ENCODE measurements at regions not wholly inside any gene's neighbourhood (a gene's known extent, or its start where the extent isn't known, plus 50 kb on each side); places are given as distances from the start of the nearest gene placed in this dataset.
"Not testable (repeated sequence)": the region's sequence is repeated elsewhere in the genome, so short reads cannot be mapped to it uniquely, and the experiment has no call there.

DNA sequence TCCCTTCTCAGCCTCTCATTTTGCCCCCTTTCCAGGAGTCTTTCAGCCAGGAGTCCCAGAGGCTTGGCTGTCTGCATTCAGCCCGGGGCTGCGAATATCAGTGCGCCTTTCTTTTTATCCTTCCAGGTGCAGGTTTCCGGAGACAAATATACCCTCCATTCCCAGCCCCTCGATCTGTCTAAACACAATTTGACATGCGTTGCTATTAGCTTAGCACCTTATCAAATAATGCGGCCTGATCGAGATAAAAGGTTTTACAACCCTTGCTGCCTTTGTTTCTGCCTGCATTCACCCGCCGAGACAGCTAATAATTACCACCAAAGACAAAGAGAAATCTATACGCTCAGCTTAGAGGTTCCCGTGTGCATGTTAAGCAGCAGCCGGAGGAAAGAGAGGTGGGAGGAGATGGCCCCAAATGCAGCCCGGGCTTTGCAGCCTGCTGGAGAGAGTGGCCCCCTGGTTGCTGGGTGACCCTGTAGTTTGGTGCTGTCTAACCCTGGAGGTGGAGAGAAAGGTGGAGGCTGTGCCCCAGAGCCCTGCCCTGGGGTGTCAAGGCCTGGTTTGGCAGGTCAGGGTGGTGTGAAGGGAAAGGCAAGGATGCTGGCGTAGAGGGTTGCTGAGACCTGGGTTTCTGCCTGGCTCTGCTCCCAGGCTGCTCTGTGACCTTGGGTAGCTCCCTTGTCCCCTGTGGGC lies 185.3 kb downstream of the RPS24 start:
- H3K4me3 ChIP-seq (ENCODE audit: low read length), result no peak overlapping the region
- TF ChIP-seq ZNF274 (IDR thresholded peaks at IDR 0.05; ENCODE audit: low read depth, low read length), result no peak

DNA sequence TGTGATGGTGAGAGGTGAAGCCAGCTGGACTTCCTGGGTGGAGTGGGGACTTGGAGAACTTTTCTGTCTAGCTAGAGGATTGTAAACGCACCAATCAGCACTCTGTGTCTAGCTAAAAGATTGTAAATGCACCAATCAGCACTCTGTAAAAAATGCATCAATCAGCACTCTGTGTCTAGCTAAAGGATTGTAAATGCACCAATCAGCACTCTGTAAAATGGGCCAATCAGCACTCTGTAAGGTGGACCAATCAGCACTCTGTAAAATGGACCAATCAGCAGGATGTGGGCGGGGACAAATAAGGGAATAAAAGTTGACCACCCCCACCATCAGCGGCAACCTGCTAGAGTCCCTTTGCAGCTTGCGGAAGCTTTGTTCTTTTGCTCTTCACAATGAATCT lies 185.9 kb downstream of the RPS24 start:
- H3K4me3 ChIP-seq (ENCODE audit: low read length), result not testable (repeated sequence)

- TF ChIP-seq ZNF274 (IDR thresholded peaks at IDR 0.05; ENCODE audit: low read depth, low read length), result no peak
- H3K4me3 ChIP-seq (ENCODE audit: low read length), result no peak overlapping the region
Observed at GRCh38 chr10:78220781-78221180, 187.1 kb downstream of the RPS24 start.

GRCh38 chr10:78222096-78222790 lies 188.6 kb downstream of the RPS24 start:
- no peak for TF ChIP-seq ZNF274 (IDR thresholded peaks at IDR 0.05; ENCODE audit: low read depth, low read length)
- H3K4me3 ChIP-seq (ENCODE audit: low read length), result no peak overlapping the region

GRCh38 chr10:78223088-78223487 lies 189.4 kb downstream of the RPS24 start:
- TF ChIP-seq ZNF274 (IDR thresholded peaks at IDR 0.05; ENCODE audit: low read depth, low read length), result no peak
- H3K4me3 ChIP-seq (ENCODE audit: low read length), result no peak overlapping the region

- TF ChIP-seq ZNF274 (IDR thresholded peaks at IDR 0.05; ENCODE audit: low read depth, low read length), result no peak
- no peak overlapping the region for H3K4me3 ChIP-seq (ENCODE audit: low read length)
Observed at GRCh38 chr10:78224602-78225001, 190.9 kb downstream of the RPS24 start.

DNA sequence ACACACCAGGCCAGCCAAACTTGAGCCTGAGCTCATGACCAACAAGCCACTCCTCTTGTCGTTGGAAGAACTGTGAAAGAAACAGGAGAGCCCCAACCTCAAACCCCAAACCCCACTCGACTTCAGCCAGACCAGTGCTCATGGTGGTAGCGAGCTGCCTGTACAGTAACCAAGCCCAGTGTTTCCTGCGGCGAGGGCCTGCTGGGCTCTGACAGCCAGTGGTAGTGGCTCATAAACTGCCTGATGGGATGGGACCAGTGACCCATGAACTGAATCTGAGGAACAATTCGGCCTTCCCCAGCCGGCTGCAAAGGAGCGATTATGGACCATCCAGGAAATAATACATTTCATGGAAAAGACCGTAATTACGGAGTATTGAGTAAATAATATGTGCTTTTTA lies 191.9 kb downstream of the RPS24 start:
- no peak overlapping the region for H3K4me3 ChIP-seq (ENCODE audit: low read length)
- no peak for TF ChIP-seq ZNF274 (IDR thresholded peaks at IDR 0.05; ENCODE audit: low read depth, low read length)

- no peak overlapping the region for H3K4me3 ChIP-seq (ENCODE audit: low read length)
- no peak for TF ChIP-seq ZNF274 (IDR thresholded peaks at IDR 0.05; ENCODE audit: low read depth, low read length)
Observed at GRCh38 chr10:78229489-78229888, 195.8 kb downstream of the RPS24 start.

DNA sequence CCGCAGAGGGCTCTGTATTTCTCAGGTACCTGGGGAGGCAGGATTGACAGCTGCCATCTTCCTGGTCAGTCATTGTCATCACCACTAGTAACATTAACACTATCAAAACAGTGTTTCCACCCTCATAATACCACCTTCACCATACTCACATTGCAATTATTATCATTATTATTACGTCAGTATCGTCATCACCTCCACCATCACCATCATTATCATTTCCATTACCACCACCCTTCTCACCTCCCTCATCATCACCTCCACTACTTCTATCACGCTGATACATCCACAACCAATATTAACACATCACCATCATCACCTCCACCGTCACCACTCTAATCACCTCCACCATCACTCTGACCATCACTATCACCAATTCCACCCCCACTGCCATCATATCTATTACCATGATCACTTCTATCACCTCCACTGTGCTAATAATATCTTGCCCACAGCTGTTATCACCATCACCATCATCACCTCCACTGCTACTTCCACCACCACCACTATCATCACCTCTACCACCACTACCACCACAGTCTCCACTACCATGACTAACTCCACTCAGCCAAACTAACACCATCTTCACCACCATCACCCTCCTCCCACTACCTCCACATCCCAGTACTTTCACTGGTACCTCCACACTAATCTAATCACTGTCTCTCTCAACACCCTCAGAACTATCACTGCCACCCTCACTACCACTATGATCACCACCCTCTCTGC lies 196.4 kb downstream of the RPS24 start:
- H3K4me3 ChIP-seq (ENCODE audit: low read length), result no peak overlapping the region

GRCh38 chr10:78231327-78231726 lies 197.7 kb downstream of the RPS24 start:
- H3K4me3 ChIP-seq (ENCODE audit: low read length), result no peak overlapping the region

More for the DNA sequence above, 196.4 kb downstream of the RPS24 start:
- TF ChIP-seq ZNF274 (IDR thresholded peaks at IDR 0.05; ENCODE audit: low read depth, low read length), result no peak

DNA sequence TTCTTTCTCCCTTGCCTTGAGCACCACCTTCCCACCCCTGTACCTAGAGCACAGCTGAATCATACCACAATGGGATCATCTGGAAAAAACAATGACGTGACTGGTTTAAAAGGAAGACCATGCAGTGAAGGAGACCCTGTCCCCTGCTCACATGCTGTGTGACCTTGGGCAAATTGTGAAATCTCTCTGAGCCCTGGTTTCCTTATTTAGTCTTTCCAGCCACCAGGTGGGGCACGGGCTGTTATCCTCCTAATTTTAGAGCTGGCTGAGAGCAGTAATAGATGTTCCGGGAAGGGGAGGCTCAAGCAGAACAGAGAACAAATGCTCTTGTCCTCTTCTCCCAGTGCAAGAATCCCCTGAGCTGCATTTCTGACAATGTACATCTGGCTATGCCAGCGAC lies 198.3 kb downstream of the RPS24 start:
- no peak for TF ChIP-seq ZNF274 (IDR thresholded peaks at IDR 0.05; ENCODE audit: low read depth, low read length)

More at GRCh38 chr10:78231327-78231726, 197.7 kb downstream of the RPS24 start:
- no peak for TF ChIP-seq ZNF274 (IDR thresholded peaks at IDR 0.05; ENCODE audit: low read depth, low read length)

DNA sequence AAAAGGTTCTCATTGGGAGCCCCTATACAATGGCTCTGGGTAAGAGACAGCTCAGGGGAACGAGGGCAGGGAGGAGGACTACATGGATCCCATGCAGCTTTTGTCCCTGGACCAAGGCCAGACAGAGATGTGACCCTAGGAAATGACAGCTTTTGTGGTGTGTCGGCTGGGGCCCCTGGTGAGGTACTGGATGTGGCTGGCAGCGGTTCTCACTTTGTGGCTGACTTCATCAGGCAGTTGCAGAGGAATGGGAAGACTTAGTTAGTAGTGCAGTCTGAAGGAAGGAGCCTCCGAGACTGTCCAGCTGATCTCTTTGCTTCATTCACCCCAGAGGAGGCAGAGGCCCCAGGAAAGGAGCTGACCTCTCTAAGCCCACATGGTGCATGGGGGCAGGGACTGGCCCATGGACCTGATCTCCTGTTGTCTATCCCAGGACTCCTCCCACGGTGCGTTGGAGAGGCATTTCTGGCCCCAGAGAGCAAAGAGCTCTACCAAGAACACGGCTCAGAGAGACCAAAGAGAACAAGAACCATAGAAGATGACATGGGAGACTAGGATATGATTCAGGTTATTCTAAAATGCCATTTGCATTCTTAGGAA lies 202.9 kb downstream of the RPS24 start:
- no peak for TF ChIP-seq ZNF274 (IDR thresholded peaks at IDR 0.05; ENCODE audit: low read depth, low read length)
- H3K4me3 ChIP-seq (ENCODE audit: low read length), result no peak overlapping the region

More for the DNA sequence above, 198.3 kb downstream of the RPS24 start:
- H3K4me3 ChIP-seq (ENCODE audit: low read length), result no peak overlapping the region

DNA sequence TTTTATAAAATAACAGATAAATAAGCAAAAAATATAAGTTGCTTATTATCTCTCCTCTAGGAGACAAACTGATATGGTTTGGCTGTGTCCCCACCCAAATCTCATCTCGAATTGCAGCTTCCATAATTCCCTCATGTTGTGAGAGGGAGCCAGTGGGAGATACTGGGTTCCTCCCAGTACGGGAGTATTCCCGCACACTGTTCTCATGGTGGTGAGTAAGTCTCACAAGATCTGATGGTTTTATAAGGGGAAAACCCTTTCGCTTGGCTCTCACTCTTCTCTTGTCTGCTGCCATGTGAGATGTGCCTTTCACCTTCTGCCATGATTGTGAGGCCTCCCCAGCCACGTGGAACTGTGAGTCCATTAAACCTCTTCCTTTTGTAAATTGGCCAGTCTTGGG lies 204.3 kb downstream of the RPS24 start:
- not testable (repeated sequence) for H3K4me3 ChIP-seq (ENCODE audit: low read length)

DNA sequence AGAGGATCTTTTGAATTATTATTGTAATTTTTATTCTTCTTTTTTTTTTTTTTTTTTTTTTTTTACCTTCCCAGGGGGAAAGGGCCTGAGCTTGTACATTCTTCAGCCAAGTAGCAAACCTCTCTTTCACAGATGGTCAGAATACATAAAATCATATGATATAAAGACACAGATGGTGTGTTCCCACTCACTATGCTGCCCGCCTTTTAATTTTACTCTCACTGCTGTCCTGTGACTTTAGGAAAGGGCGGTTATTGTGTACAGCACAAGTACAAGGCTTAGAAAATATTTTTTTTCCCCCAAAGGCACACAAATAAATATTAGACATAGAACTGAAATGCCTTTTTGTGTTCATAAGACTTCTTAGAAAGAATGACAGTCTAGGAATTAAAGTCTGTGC lies 213.6 kb downstream of the RPS24 start:
- TF ChIP-seq ZNF274 (IDR thresholded peaks at IDR 0.05; ENCODE audit: low read depth, low read length), result no peak
- no peak overlapping the region for H3K4me3 ChIP-seq (ENCODE audit: low read length)

GRCh38 chr10:78247821-78248220 lies 214.2 kb downstream of the RPS24 start:
- no peak overlapping the region for H3K4me3 ChIP-seq (ENCODE audit: low read length)
- TF ChIP-seq ZNF274 (IDR thresholded peaks at IDR 0.05; ENCODE audit: low read depth, low read length), result no peak

All from GM08714 (cell line).